B cell (primary cell): ENCODE measurements at regions not wholly inside any gene's neighbourhood (a gene's known extent, or its start where the extent isn't known, plus 50 kb on each side); places are given as distances from the start of the nearest gene placed in this dataset.
"Not testable (repeated sequence)": the region's sequence is repeated elsewhere in the genome, so short reads cannot be mapped to it uniquely, and the experiment has no call there.

ENCODE experiments used
- CTCF ChIP-seq: fragments of 200-600 bp; IDR thresholded peaks from one replicate; pipeline ENCODE4 v1.8.0; 2022; ENCODE audit warnings: antibody characterized with exemption, mild to moderate bottlenecking
- EZH2 ChIP-seq: IDR thresholded peaks from 2 replicates; pipeline ENCODE4 v1.6.1; 2012; ENCODE audit warnings: borderline replicate concordance, low read depth, mild to moderate bottlenecking, moderate library complexity, low read length; ENCODE audit not compliant: insufficient read depth, poor library complexity, severe bottlenecking

- not testable (repeated sequence) for TF ChIP-seq CTCF, EZH2
Observed at GRCh38 chr1:102109493-102109892, 112.8 kb upstream of the OLFM3 start.
